Esophagus squamous epithelium (tissue), 5 donors: ENCODE measurements at regions not wholly inside any gene's neighbourhood (a gene's known extent, or its start where the extent isn't known, plus 50 kb on each side); places are given as distances from the start of the nearest gene placed in this dataset.

Experiments used
- DNase-seq: peaks from one replicate; lab custom pipeline; 2025; lab: John Stamatoyannopoulos, UW
- H3K27ac ChIP-seq, 4 donors: fragments of 200-600 bp; sonication (generic); one replicate each; pipeline ENCODE4 v1.5.1; 2016 to 2019; ENCODE audit warnings: mild to moderate bottlenecking in 1 of 4
- H3K27me3 ChIP-seq, 4 donors: fragments of 200-600 bp; sonication (generic); 1 replicate in 3 of 4; 2 replicates in 1 of 4; pipeline versions ENCODE4 v1.5.1 to v1.6.0; 2017 to 2021; ENCODE audit warnings: antibody characterized with exemption in 1 of 4
- H3K36me3 ChIP-seq, 3 donors: fragments of 200-600 bp; sonication (generic); one replicate each; pipeline ENCODE4 v1.5.1; 2016 to 2019
- H3K4me1 ChIP-seq, 3 donors: fragments of 200-600 bp; sonication (generic); one replicate each; pipeline ENCODE4 v1.5.1; 2017 to 2019
- H3K4me3 ChIP-seq, 4 donors: fragments of 200-600 bp; sonication (generic); 1 replicate in 3 of 4; 2 replicates in 1 of 4; pipeline ENCODE4 v1.5.1; 2016 to 2019; ENCODE audit warnings: mild to moderate bottlenecking in 2 of 4, moderate library complexity in 1 of 4
- H3K9me3 ChIP-seq, 3 donors: fragments of 200-600 bp; sonication (generic); one replicate each; pipeline ENCODE4 v1.5.1; 2016 to 2019
- CTCF ChIP-seq, 6 experiments: fragments of 450-650 bp in 4 of 6; fragments of 200-600 bp in 2 of 6; sonication (generic) in 2 of 6; IDR thresholded peaks; one replicate each; pipeline ENCODE4 v1.5.1; 2016 to 2019; ENCODE audit warnings: antibody characterized with exemption in 6 of 6, mild to moderate bottlenecking in 4 of 6, moderate library complexity in 4 of 6
- POLR2A ChIP-seq, 4 donors: fragments of 450-650 bp; IDR thresholded peaks; one replicate each; pipeline ENCODE4 v1.6.1; 2017; ENCODE audit warnings: antibody characterized with exemption in 4 of 4, mild to moderate bottlenecking in 4 of 4, moderate library complexity in 3 of 4
- WGBS, 2 donors: methylation state at CpG; one replicate each; pipeline ENCODE4 v1.1.5; 2018; 5-methylcytosine and 5-hydroxymethylcytosine counted together
- intact Hi-C: fragments of 100-400 bp; cut with DNase I; formaldehyde crosslinking; loops from one replicate; pipeline ENCODE4 v1.15.0; 2022
- donor health status: DM: yes; HTN: yes; CAD: no.

- TF ChIP-seq POLR2A (IDR thresholded peaks at IDR 0.05) (no peak), CTCF (IDR thresholded peaks at IDR 0.05) (no peak)
- Histone ChIP-seq H3K4me1 (no peaks in the 10 kb centered on the region), H3K4me3 (no peak overlapping the region), H3K36me3 (no peaks in the 10 kb centered on the region), H3K9me3 (no peaks in the 10 kb centered on the region), H3K27me3 (no peaks in the 10 kb centered on the region), H3K27ac (no peak overlapping the region)
- intact Hi-C loops: no loop called here
- WGBS, 2 donors: 69 to 71% methylated on average over 2 of the region's 2 CpGs
- DNase-seq: no peak
Observed at GRCh38 chr1:73637264-73637663, 560.7 kb downstream of the LRRIQ3 start.

- intact Hi-C loops: no loop called here
- no peak for DNase-seq
- 47 to 61% methylated on average over 3 of the region's 3 CpGs for WGBS, 2 donors
- H3K4me1 ChIP-seq: no peaks in the 10 kb centered on the region
- no peaks in the 10 kb centered on the region for H3K36me3 ChIP-seq
- H3K9me3 ChIP-seq: no peaks in the 10 kb centered on the region
- H3K4me3 ChIP-seq: no peak overlapping the region
- no peak for TF ChIP-seq POLR2A (IDR thresholded peaks at IDR 0.05)
- TF ChIP-seq CTCF (IDR thresholded peaks at IDR 0.05): no peak
- H3K27ac ChIP-seq: no peak overlapping the region
- no peaks in the 10 kb centered on the region for H3K27me3 ChIP-seq
Observed at GRCh38 chr1:73635021-73635420, 563.0 kb downstream of the LRRIQ3 start.

- TF ChIP-seq POLR2A (IDR thresholded peaks at IDR 0.05): no peak
- TF ChIP-seq CTCF (IDR thresholded peaks at IDR 0.05): no peak
- Histone ChIP-seq H3K36me3 (no peaks in the 10 kb centered on the region), H3K4me3 (no peak overlapping the region), H3K4me1 (no peaks in the 10 kb centered on the region), H3K9me3 (no peaks in the 10 kb centered on the region), H3K27ac (no peak overlapping the region), H3K27me3 (no peaks in the 10 kb centered on the region)
- no peak for DNase-seq
- intact Hi-C loops: no loop called here
Observed at GRCh38 chr1:73627723-73628122, 570.3 kb downstream of the LRRIQ3 start.

- no peaks in the 10 kb centered on the region for H3K36me3 ChIP-seq
- no peak overlapping the region for H3K27ac ChIP-seq
- TF ChIP-seq POLR2A (IDR thresholded peaks at IDR 0.05): no peak
- TF ChIP-seq CTCF (IDR thresholded peaks at IDR 0.05): no peak
- 42 to 43% methylated on average over 1 of the region's 1 CpG for WGBS, 2 donors
- H3K4me3 ChIP-seq: no peak overlapping the region
- intact Hi-C loops: no loop called here
- H3K4me1 ChIP-seq: no peaks in the 10 kb centered on the region
- no peaks in the 10 kb centered on the region for H3K9me3 ChIP-seq
- no peak for DNase-seq
- H3K27me3 ChIP-seq: no peaks in the 10 kb centered on the region
Observed at GRCh38 chr1:73626326-73626725, 571.6 kb downstream of the LRRIQ3 start.

GRCh38 chr1:73623946-73624345 lies 574.0 kb downstream of the LRRIQ3 start:
- Histone ChIP-seq H3K4me1 (no peaks in the 10 kb centered on the region), H3K27ac (no peak overlapping the region), H3K9me3 (no peaks in the 10 kb centered on the region), H3K36me3 (no peaks in the 10 kb centered on the region), H3K27me3 (no peaks in the 10 kb centered on the region), H3K4me3 (no peak overlapping the region)
- DNase-seq: no peak
- intact Hi-C loops: no loop called here
- TF ChIP-seq CTCF (IDR thresholded peaks at IDR 0.05) (no peak), POLR2A (IDR thresholded peaks at IDR 0.05) (no peak)
- 22 to 25% methylated on average over 1 of the region's 1 CpG for WGBS, 2 donors
